Astrocyte of the cerebellum (primary cell): ENCODE measurements at regions not wholly inside any gene's neighbourhood (a gene's known extent, or its start where the extent isn't known, plus 50 kb on each side); places are given as distances from the start of the nearest gene placed in this dataset.

Source experiments
- DNase-seq: peaks from one replicate; pipeline ENCODE4 v3.0.0-alpha.2; 2011; ENCODE audit warnings: low read depth
- H3K4me3 ChIP-seq: 2 replicates; pipeline ENCODE4 v1.5.1; 2011; ENCODE audit warnings: mild to moderate bottlenecking, low read depth, low read length, moderate library complexity
- in situ Hi-C: cut with HindIII; loops from 2 replicates; pipeline ENCODE4 v1.10.0; 2017; ENCODE audit warnings: low sequenced_read_pairs
- TF ChIP-seq, protein P1 (sequence below): IDR thresholded peaks from 2 replicates; pipeline ENCODE4 v1.5.1; 2012; ENCODE audit warnings: low read length, low read depth, moderate library complexity, mild to moderate bottlenecking; ENCODE audit errors: missing control alignments

DNA sequence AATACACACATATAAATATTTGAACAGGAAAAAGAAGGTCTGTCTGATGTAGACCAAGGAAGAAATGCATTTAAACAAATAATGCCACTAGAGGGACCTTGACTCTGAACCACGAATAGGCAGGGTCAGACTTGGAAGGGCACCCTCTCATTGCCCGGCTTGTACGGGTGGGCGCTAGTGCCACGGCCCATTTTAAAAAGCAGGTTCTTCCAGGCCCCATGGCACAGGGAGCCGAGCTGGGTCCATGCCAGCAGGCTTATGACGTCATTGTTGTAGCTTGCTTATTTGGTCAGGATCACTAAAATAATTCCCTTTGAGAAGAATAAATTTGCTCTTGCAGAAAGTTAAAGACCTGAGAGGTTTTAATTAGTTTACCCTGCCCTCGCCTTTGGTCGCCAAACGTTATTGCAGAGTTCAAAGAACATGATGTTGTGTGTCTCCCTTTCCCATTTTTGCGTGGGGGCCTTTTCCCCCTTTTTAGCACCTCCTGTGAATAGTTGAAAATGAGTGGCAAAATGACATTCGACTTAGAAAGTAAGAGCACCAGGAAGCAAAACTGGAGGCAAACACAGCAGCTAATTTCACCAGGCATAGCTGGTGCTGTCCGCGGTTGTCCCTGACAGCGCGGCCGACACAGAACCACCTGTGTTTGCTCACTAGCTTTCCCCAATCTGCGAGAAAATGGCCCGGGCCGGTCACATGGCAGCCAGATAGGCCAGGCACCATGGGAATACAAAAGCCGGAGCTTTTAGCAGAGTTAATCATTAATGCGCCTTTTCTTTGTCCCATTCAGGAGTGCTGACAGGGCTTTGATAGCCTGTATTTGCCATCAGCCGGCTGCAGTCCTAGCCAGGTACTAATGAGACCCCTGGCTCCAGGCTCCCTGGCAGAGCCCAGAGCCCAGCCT, 93.8 kb downstream of the FOXA2 start:
- DNase-seq: no peak
- no peak overlapping the region for H3K4me3 ChIP-seq

DNA sequence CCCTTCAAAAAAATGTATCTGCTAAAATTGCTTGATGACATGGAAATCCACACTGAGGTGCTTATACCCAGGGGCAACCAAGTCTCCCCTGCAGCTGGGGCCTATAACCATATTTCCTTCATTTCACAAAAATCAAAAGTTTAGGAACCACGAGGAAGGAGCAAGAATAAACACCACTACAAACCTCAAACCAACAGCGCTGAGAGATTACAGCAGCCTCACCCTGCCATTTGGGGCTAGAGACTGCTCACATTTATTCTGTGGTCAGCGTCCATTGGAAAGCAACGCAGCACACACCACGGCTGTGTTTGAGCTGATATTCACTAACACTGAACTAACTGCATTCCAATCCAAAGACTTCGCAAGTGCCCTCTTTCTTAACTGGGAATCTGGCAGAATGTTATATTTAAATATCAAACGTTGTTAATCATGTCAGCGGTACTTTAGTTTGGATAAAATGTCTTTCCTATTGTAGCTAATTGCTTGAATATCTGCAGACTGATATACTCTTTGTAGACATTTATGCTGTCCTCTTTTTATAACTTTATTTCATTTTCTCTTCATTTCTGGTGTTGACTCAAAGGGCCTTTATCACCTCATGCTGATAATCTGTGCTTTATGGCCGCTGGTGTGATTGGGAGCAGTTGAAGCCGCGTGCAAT, 94.6 kb downstream of the FOXA2 start:
- TF ChIP-seq, protein P1, sequence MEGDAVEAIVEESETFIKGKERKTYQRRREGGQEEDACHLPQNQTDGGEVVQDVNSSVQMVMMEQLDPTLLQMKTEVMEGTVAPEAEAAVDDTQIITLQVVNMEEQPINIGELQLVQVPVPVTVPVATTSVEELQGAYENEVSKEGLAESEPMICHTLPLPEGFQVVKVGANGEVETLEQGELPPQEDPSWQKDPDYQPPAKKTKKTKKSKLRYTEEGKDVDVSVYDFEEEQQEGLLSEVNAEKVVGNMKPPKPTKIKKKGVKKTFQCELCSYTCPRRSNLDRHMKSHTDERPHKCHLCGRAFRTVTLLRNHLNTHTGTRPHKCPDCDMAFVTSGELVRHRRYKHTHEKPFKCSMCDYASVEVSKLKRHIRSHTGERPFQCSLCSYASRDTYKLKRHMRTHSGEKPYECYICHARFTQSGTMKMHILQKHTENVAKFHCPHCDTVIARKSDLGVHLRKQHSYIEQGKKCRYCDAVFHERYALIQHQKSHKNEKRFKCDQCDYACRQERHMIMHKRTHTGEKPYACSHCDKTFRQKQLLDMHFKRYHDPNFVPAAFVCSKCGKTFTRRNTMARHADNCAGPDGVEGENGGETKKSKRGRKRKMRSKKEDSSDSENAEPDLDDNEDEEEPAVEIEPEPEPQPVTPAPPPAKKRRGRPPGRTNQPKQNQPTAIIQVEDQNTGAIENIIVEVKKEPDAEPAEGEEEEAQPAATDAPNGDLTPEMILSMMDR: no peak

More for the DNA sequence above, 93.8 kb downstream of the FOXA2 start:
- in situ Hi-C loops: no loop called here
- TF ChIP-seq, protein P1: no peak

DNA sequence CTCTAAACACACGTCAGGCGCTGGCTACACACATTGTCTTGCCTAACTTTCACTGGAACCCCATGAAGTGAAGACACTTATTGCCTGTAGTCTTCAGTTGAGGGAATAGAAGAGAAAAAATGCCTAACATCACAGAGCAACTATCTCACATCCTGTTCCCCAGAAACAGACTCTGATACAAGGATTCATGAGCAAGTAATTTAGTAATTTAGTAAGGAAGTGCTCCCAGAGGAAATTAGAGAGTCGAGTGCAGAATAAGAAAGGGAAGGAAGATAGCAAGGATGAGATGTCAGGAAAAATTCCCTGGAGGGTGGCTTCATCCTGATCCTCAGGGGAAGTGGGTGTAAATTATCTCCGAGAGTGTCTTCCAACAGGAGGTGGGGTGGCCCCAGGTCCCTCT, 104.0 kb downstream of the FOXA2 start:
- no peak for DNase-seq
- no peak overlapping the region for H3K4me3 ChIP-seq
- in situ Hi-C loops: no loop called here
- TF ChIP-seq, protein P1: no peak

More for the DNA sequence above, 94.6 kb downstream of the FOXA2 start:
- no peak for DNase-seq
- no peak overlapping the region for H3K4me3 ChIP-seq
- in situ Hi-C loops: no loop called here

DNA sequence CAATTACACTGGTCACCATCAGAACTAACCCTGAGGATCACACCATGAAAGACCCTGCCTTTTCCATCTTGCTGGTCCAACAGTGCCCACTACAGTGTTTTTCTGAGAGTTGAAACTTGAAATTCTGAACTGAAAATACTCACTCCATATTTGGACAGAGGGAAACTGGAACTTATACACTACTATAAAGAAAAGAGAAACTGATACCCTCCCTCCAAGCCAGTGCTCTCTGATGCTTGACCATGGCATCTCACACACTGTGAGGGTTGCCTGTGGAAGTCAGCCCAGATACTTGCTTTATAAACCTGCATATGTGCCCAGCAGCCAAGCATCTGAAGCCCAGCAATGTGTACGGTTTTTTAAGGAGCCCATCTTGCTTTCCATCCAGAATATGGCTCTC, 108.7 kb downstream of the FOXA2 start:
- in situ Hi-C loops: loop anchor here (5.0 kb wide), 1 partner anchor 42 kb away; no protein-coding TSS in a partner anchor
- TF ChIP-seq, protein P1: no peak
- H3K4me3 ChIP-seq: no peak overlapping the region
- no peak for DNase-seq

DNA sequence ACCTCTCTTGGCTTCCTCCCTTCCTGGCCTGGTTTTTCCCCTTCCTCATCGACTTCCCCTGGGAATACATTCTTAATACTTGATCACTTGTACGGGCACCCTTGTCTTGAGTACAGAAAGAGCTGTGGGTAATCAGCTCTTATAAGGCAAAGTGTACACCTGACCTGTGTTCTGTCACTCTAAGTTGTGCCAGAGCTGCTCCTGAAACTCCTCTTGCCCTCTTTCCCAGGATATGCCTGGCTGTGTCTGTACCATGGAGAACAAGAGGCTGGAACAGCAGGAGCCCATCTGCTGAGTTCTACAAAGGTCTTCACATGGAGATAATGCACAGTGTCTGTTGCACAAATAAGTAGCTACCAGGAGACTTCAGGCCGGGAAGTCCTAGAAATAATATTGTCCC, 110.1 kb downstream of the FOXA2 start:
- DNase-seq: no peak
- TF ChIP-seq, protein P1: no peak
- no peak overlapping the region for H3K4me3 ChIP-seq
- in situ Hi-C loops: no loop called here

DNA sequence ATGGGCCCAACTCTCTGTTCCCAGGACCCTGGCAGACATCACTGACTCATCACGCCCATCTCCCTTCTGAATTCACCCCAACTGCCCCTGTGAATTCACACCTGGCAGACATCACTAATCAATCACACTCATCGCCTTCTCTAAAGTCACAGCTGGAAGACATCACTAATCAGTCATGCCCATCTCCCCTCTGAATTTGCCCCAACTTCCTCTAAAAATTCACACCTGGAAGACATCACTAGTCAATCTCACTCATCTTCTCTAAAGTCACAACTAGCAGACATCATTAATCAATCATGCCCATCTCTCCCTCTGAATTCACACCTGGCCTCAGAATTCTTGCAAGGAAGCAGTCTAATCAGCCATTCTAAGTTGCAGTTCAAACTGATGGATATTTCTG, 111.1 kb downstream of the FOXA2 start:
- in situ Hi-C loops: no loop called here
- no peak overlapping the region for H3K4me3 ChIP-seq
- TF ChIP-seq, protein P1: no peak
- no peak for DNase-seq
